GM19452 (cell line): ENCODE measurements at regions not wholly inside any gene's neighbourhood (a gene's known extent, or its start where the extent isn't known, plus 50 kb on each side); places are given as distances from the start of the nearest gene placed in this dataset.
"Not testable (repeated sequence)": the region's sequence is repeated elsewhere in the genome, so short reads cannot be mapped to it uniquely, and the experiment has no call there.

Experiments
- ATAC-seq: cut with Tn5 transposase; IDR thresholded peaks from one replicate; pipeline ENCODE4 v1.9.1; 2021; ENCODE audit not compliant: unreplicated experiment

- no peak for ATAC-seq
Observed at GRCh38 chrX:150205011-150205410, 158.1 kb upstream of the MAMLD1 start.

- ATAC-seq = no peak
Observed at GRCh38 chrX:150207733-150208132, 155.4 kb upstream of the MAMLD1 start.

- ATAC-seq = no peak
Observed at GRCh38 chrX:150211988-150212387, 151.1 kb upstream of the MAMLD1 start.

- ATAC-seq = no peak
Observed at GRCh38 chrX:150212672-150213480, 150.2 kb upstream of the MAMLD1 start.

- ATAC-seq = no peak
Observed at GRCh38 chrX:150213481-150214030, 149.6 kb upstream of the MAMLD1 start.

- ATAC-seq = not testable (repeated sequence)
Observed at GRCh38 chrX:150216000-150216399, 147.1 kb upstream of the MAMLD1 start.

- ATAC-seq = no peak
Observed at GRCh38 chrX:150216716-150217115, 146.4 kb upstream of the MAMLD1 start.

GRCh38 chrX:150217609-150218008 lies 145.5 kb upstream of the MAMLD1 start:
- no peak for ATAC-seq

- ATAC-seq = no peak
Observed at GRCh38 chrX:150219374-150220185, 143.5 kb upstream of the MAMLD1 start.

GRCh38 chrX:150223176-150224015 lies 139.7 kb upstream of the MAMLD1 start:
- no peak for ATAC-seq

GRCh38 chrX:150224676-150225075 lies 138.4 kb upstream of the MAMLD1 start:
- ATAC-seq = no peak

- ATAC-seq = no peak
Observed at GRCh38 chrX:150225266-150225665, 137.9 kb upstream of the MAMLD1 start.

GRCh38 chrX:150225756-150226155 lies 137.4 kb upstream of the MAMLD1 start:
- ATAC-seq = no peak

- ATAC-seq = no peak
Observed at GRCh38 chrX:150226223-150226965, 136.7 kb upstream of the MAMLD1 start.

GRCh38 chrX:150227321-150227860 lies 135.7 kb upstream of the MAMLD1 start:
- ATAC-seq = no peak

- ATAC-seq = no peak
Observed at GRCh38 chrX:150227873-150228410, 135.2 kb upstream of the MAMLD1 start.

GRCh38 chrX:150228431-150228830 lies 134.7 kb upstream of the MAMLD1 start:
- ATAC-seq = no peak

- ATAC-seq = no peak
Observed at GRCh38 chrX:150229030-150229429, 134.1 kb upstream of the MAMLD1 start.

- no peak for ATAC-seq
Observed at GRCh38 chrX:150229481-150229880, 133.6 kb upstream of the MAMLD1 start.

- not testable (repeated sequence) for ATAC-seq
Observed at GRCh38 chrX:150230952-150231351, 132.2 kb upstream of the MAMLD1 start.
